ENCODE measurements at regions not wholly inside any gene's neighbourhood (a gene's known extent, or its start where the extent isn't known, plus 50 kb on each side); places are given as distances from the start of the nearest gene placed in this dataset.

DNA sequence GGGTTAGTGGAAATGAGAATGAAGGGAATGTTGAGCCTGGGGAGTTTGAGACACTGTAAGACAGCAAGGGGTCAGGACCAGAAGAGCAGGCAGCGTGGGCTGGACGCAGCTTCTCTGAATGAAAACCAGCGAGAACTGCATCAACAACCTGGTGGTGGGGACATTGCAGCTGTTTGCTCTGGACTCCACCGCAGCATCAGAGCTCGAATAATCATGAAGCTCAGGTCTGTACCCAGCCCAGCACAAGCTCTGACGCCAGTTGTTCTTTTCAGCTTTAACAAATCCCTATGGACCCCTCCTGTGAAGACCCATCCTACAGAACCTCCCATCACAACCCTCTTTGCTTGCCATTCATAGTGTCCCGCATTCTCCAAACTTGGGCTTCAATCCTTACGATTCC lies 106.8 kb upstream of the PNPLA4 start:
- Mint-ChIP-seq H3K9me3 (peaks cover 0 to 5% (median 0%) of the 10 kb centered on the region in 7 donors), H3K27ac (no peak overlapping the region), H3K4me1 (peaks cover 7% of the 10 kb centered on the region), H3K27me3 (ENCODE audit: low read depth in 3 of 3) (peaks cover 0 to 3% (median 1%) of the 10 kb centered on the region in 3 donors), H3K4me3 (no peak overlapping the region), H3K36me3 (no peaks in the 10 kb centered on the region)
- no peaks in the 10 kb centered on the region for H4K20me1 ChIP-seq (ENCODE audit: insufficient read depth, low read length)
- no peak for DNase-seq
- no peaks in the 10 kb centered on the region for H3K36me3 ChIP-seq (replicated peaks in 1 of 2; ENCODE audit: control insufficient read depth in 1 of 2, insufficient read depth in 2 of 2, low read length in 2 of 2)
- TF ChIP-seq, protein P1, sequence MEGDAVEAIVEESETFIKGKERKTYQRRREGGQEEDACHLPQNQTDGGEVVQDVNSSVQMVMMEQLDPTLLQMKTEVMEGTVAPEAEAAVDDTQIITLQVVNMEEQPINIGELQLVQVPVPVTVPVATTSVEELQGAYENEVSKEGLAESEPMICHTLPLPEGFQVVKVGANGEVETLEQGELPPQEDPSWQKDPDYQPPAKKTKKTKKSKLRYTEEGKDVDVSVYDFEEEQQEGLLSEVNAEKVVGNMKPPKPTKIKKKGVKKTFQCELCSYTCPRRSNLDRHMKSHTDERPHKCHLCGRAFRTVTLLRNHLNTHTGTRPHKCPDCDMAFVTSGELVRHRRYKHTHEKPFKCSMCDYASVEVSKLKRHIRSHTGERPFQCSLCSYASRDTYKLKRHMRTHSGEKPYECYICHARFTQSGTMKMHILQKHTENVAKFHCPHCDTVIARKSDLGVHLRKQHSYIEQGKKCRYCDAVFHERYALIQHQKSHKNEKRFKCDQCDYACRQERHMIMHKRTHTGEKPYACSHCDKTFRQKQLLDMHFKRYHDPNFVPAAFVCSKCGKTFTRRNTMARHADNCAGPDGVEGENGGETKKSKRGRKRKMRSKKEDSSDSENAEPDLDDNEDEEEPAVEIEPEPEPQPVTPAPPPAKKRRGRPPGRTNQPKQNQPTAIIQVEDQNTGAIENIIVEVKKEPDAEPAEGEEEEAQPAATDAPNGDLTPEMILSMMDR (IDR thresholded peaks at IDR 0.05), result no peak
- no peak overlapping the region for H2AFZ ChIP-seq (ENCODE audit: insufficient read depth, low read depth, low read length, poor library complexity, severe bottlenecking)
- H3K9me3 ChIP-seq (replicated peaks in 1 of 2; ENCODE audit: control insufficient read depth in 1 of 2, insufficient read depth in 1 of 2, low read length in 2 of 2), result no peaks in the 10 kb centered on the region
- no peak overlapping the region for H3K4me2 ChIP-seq (replicated peaks; ENCODE audit: extremely low read depth, low read length, poor library complexity, severe bottlenecking)
- WGBS (ENCODE audit: insufficient coverage), result 94% methylated on average over 3 of the region's 8 CpGs
- peaks cover 0 to 3% of the 10 kb centered on the region in 2 donors for H3K4me1 ChIP-seq (ENCODE audit: control insufficient read depth in 1 of 2, insufficient read depth in 2 of 2, low read length in 2 of 2)
- H3K27ac ChIP-seq (ENCODE audit: low read depth in 1 of 2, low read length in 2 of 2), result no peak overlapping the region
- no peak overlapping the region for H3K4me3 ChIP-seq (replicated peaks in 1 of 3; ENCODE audit: low read depth in 2 of 3, low read length in 3 of 3)
- H3K9ac ChIP-seq (ENCODE audit: insufficient read depth, low read length, poor library complexity, severe bottlenecking), result no peak overlapping the region
- H3K79me2 ChIP-seq (ENCODE audit: insufficient read depth, low read length), result no peaks in the 10 kb centered on the region
- H3K27me3 ChIP-seq (ENCODE audit: control insufficient read depth in 2 of 2, insufficient read depth in 2 of 2, low read length in 2 of 2), result no peaks in the 10 kb centered on the region
- intact Hi-C loops (cut with micrococcal nuclease), result no loop called here

DNA sequence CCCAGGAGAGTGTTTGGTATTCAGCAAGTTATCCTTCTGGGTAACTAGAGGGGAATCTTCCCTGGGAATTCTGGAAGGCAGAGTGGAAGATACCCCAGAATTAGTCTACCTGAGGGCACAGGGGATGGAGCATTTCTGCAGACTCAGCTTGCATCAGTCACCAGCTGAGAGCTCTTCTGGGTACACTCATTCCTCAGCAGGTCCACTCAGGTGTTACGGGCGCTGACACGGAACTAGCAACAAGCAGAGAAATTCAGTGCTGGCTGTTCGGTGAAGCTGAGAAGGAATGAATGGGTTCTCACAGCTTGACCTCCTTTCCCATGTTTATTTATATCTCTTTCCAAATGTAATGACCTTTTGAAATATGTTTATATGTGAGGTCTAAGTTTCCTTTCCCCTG lies 106.0 kb upstream of the PNPLA4 start:
- no peaks in the 10 kb centered on the region for H3K36me3 ChIP-seq (replicated peaks in 1 of 2; ENCODE audit: control insufficient read depth in 1 of 2, insufficient read depth in 2 of 2, low read length in 2 of 2)
- no peak for DNase-seq
- H2AFZ ChIP-seq (ENCODE audit: insufficient read depth, low read depth, low read length, poor library complexity, severe bottlenecking), result no peak overlapping the region
- H3K4me1 Mint-ChIP-seq, result peaks cover 7% of the 10 kb centered on the region
- H3K9me3 ChIP-seq (replicated peaks in 1 of 2; ENCODE audit: control insufficient read depth in 1 of 2, insufficient read depth in 1 of 2, low read length in 2 of 2), result no peaks in the 10 kb centered on the region
- H4K20me1 ChIP-seq (ENCODE audit: insufficient read depth, low read length), result no peaks in the 10 kb centered on the region
- no peak overlapping the region for H3K4me2 ChIP-seq (replicated peaks; ENCODE audit: extremely low read depth, low read length, poor library complexity, severe bottlenecking)
- H3K27ac ChIP-seq (ENCODE audit: low read depth in 1 of 2, low read length in 2 of 2), result no peak overlapping the region
- H3K4me3 ChIP-seq (replicated peaks in 1 of 3; ENCODE audit: low read depth in 2 of 3, low read length in 3 of 3), result no peak overlapping the region
- no CpG with 5 or more reads among the region's 4 CpGs for WGBS (ENCODE audit: insufficient coverage)
- no peak overlapping the region for H3K27ac Mint-ChIP-seq
- intact Hi-C loops (cut with micrococcal nuclease), result no loop called here
- peaks cover 0 to 3% (median 1%) of the 10 kb centered on the region in 3 donors for H3K27me3 Mint-ChIP-seq (ENCODE audit: low read depth in 3 of 3)
- peaks cover 0 to 5% (median 0%) of the 10 kb centered on the region in 7 donors for H3K9me3 Mint-ChIP-seq
- TF ChIP-seq, protein P1 (IDR thresholded peaks at IDR 0.05), result no peak
- H3K27me3 ChIP-seq (ENCODE audit: control insufficient read depth in 2 of 2, insufficient read depth in 2 of 2, low read length in 2 of 2), result no peaks in the 10 kb centered on the region
- H3K4me1 ChIP-seq (ENCODE audit: control insufficient read depth in 1 of 2, insufficient read depth in 2 of 2, low read length in 2 of 2), result peaks cover 0 to 3% of the 10 kb centered on the region in 2 donors
- H3K4me3 Mint-ChIP-seq, result no peak overlapping the region
- no peaks in the 10 kb centered on the region for H3K36me3 Mint-ChIP-seq
- no peaks in the 10 kb centered on the region for H3K79me2 ChIP-seq (ENCODE audit: insufficient read depth, low read length)
- H3K9ac ChIP-seq (ENCODE audit: insufficient read depth, low read length, poor library complexity, severe bottlenecking), result no peak overlapping the region
